ENCODE measurements at regions not wholly inside any gene's neighbourhood (a gene's known extent, or its start where the extent isn't known, plus 50 kb on each side); places are given as distances from the start of the nearest gene placed in this dataset.

GRCh38 chr9:86405086-86405491, 50.9 kb upstream of the TUT7 start (continued):
- TF ChIP-seq MEF2A (IDR thresholded peaks at IDR 0.05; ENCODE audit: borderline replicate concordance, low read depth): no peak
- TF ChIP-seq TEAD4 (IDR thresholded peaks at IDR 0.05; ENCODE audit: borderline replicate concordance, insufficient read depth): no peak

Small RNAs in the stretch of these regions (small RNA-seq; reads per million reads assigned to genes)
- gene AL158828.1 (0 reads per million in 7 experiments), gene RNU2-36P (0 to 50.8 (median 2.6) reads per million in 7 experiments)

Data from SK-N-SH (cell line).